ENCODE measurements at regions not wholly inside any gene's neighbourhood (a gene's known extent, or its start where the extent isn't known, plus 50 kb on each side); places are given as distances from the start of the nearest gene placed in this dataset.

GRCh38 chr4:20615486-20616260 lies 84.6 kb upstream of the PACRGL start:
- no peak for DNase-seq

GRCh38 chr4:20616313-20616712 lies 83.9 kb upstream of the PACRGL start:
- DNase-seq, result no peak

- no peak for DNase-seq
Observed at GRCh38 chr4:20616848-20617247, 83.4 kb upstream of the PACRGL start.

GRCh38 chr4:20617678-20618396 lies 82.4 kb upstream of the PACRGL start:
- no peak for DNase-seq

- no peak for DNase-seq
Observed at GRCh38 chr4:20618731-20619130, 81.5 kb upstream of the PACRGL start.

GRCh38 chr4:20621476-20621875 lies 78.8 kb upstream of the PACRGL start:
- no peak for DNase-seq

- no peak for DNase-seq
Observed at GRCh38 chr4:20622701-20623100, 77.6 kb upstream of the PACRGL start.

GRCh38 chr4:20623939-20624338 lies 76.3 kb upstream of the PACRGL start:
- DNase-seq, result peak; percentile 15

- DNase-seq, result peak; percentile 29
Observed at GRCh38 chr4:20624793-20625374, 75.4 kb upstream of the PACRGL start.

- peak; percentile 52 for DNase-seq
Observed at GRCh38 chr4:20625426-20625825, 74.8 kb upstream of the PACRGL start.

GRCh38 chr4:20626326-20627005 lies 73.8 kb upstream of the PACRGL start:
- DNase-seq, result no peak

- no peak for DNase-seq
Observed at GRCh38 chr4:20627866-20628265, 72.4 kb upstream of the PACRGL start.

- DNase-seq, result peak; percentile 14
Observed at GRCh38 chr4:20629186-20630106, 70.8 kb upstream of the PACRGL start.

- DNase-seq, result no peak
Observed at GRCh38 chr4:20638825-20639224, 61.4 kb upstream of the PACRGL start.

GRCh38 chr4:20639346-20639745 lies 60.9 kb upstream of the PACRGL start:
- no peak for DNase-seq

GRCh38 chr4:20640989-20641388 lies 59.3 kb upstream of the PACRGL start:
- no peak for DNase-seq

GRCh38 chr4:20641976-20642375 lies 58.3 kb upstream of the PACRGL start:
- DNase-seq, result no peak

- DNase-seq, result no peak
Observed at GRCh38 chr4:20643631-20644030, 56.6 kb upstream of the PACRGL start.

GRCh38 chr4:20645236-20645635 lies 55.0 kb upstream of the PACRGL start:
- DNase-seq, result no peak

- DNase-seq, result no peak
Observed at GRCh38 chr4:20646287-20646686, 54.0 kb upstream of the PACRGL start.

All from hematopoietic multipotent progenitor cell treated with erythropoietin and hydrocortisone succinate and interleukin-3 and kit ligand, for 6 days (in vitro differentiated cells).